ENCODE measurements at regions not wholly inside any gene's neighbourhood (a gene's known extent, or its start where the extent isn't known, plus 50 kb on each side); places are given as distances from the start of the nearest gene placed in this dataset.

DNA sequence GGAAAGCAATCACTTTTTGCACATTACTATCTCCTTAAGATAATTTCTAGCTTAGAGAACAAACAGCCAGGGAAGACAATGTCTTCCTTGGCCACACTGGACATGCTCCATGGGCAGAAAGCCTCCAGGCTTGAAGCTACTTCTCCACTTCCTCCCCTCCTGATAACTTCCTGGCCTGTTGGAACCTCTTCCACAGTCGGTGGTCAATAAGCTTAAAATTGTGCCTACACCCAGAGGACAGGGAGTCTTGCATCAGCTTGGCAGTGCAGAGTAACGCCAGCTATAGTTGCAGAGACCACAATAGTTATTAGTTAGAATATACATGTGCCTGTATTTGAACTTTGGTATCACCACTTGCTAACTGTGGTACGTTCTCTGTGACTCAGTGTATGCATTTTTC, 58.1 kb upstream of the ABCA1 start:
- no peak overlapping the region for H3K4me3 ChIP-seq (ENCODE audit: low read length)
- DNase-seq (ENCODE audit: low read depth): no peak
- TF ChIP-seq, protein P1, sequence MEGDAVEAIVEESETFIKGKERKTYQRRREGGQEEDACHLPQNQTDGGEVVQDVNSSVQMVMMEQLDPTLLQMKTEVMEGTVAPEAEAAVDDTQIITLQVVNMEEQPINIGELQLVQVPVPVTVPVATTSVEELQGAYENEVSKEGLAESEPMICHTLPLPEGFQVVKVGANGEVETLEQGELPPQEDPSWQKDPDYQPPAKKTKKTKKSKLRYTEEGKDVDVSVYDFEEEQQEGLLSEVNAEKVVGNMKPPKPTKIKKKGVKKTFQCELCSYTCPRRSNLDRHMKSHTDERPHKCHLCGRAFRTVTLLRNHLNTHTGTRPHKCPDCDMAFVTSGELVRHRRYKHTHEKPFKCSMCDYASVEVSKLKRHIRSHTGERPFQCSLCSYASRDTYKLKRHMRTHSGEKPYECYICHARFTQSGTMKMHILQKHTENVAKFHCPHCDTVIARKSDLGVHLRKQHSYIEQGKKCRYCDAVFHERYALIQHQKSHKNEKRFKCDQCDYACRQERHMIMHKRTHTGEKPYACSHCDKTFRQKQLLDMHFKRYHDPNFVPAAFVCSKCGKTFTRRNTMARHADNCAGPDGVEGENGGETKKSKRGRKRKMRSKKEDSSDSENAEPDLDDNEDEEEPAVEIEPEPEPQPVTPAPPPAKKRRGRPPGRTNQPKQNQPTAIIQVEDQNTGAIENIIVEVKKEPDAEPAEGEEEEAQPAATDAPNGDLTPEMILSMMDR (conservative IDR thresholded peaks at IDR 0.05; ENCODE audit: low read depth, low read length): no peak

DNA sequence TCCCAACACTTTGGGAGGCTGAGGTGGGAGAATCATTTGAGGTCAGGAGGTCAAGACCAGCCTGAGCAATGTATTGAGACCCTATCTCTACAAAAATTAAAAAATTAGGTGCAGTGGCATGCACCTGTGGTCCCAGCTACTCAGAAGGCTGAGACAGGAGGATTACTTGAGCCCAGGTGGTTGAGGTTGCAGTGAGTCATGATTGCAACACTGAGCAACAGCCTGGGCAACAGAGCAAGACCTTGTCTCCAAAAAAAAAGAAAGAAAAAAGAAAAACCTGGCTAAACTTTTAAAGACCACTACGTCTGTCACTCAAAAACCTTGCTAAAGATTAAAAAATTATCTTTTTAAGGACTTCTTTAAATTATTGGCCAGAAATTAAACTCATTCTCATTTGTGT, 59.8 kb upstream of the ABCA1 start:
- no peak for DNase-seq (ENCODE audit: low read depth)
- TF ChIP-seq, protein P1 (conservative IDR thresholded peaks at IDR 0.05; ENCODE audit: low read depth, low read length): no peak
- H3K4me3 ChIP-seq (ENCODE audit: low read length): no peak overlapping the region

DNA sequence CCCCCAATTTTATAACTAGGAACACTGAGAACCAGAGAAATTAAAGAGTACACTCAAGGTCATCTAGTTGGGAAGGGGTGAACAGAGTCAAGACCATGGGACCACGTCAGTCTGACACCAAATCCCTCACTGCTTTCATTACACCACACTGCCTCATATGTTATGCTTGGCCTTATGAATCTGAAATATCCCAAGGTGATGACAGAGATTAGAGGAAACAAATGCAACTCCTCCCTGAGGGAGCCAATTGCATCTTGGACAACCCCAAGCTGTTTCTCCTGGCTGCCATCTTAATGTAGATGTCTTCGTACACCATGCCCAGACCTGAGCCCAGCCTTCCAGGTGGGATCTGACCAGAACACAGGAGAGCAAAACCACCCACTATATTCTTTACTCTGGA, 60.6 kb upstream of the ABCA1 start:
- H3K4me3 ChIP-seq (ENCODE audit: low read length): no peak overlapping the region
- TF ChIP-seq, protein P1 (conservative IDR thresholded peaks at IDR 0.05; ENCODE audit: low read depth, low read length): no peak
- DNase-seq (ENCODE audit: low read depth): no peak

DNA sequence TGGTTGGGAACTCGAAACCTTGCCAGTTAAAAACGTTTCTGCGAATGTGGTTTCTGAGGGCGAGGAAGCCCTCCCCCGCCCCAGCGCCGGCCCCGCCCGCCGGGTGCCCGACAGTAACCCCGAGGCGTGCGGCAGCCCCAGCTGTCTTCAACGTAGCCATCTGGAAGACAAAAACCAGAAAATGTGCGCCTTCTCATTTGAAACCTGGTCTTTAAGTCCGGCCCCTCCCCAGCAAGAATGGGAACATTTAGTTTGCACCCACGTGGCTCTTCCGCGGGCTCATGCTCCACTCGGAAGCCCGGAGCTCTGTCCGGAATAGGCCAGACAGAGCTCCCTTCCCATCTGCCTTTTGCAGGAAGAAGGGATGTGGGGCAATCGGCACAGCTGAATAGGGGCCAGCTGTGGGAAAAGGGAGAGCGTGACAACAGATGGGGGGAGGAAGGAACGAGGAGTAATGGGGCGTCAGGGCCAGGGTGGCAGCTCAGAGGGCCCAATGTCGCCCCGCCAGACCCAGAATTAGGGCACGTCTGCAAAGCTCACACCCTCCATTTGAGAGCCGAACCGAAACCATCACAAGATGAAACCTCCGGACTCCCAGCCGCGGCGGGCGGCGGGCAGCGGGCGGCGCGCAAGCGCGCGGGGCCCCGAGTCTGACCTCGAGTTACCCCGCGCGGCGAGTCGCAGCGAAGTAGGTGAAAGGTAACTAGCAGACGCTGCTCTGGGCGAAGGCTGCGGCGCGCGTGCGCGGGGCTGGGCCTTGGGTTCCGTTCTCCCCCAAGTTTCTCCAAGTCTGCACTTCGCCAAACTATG, 63.4 kb upstream of the ABCA1 start:
- DNase-seq (ENCODE audit: low read depth): no peak
- TF ChIP-seq, protein P1 (conservative IDR thresholded peaks at IDR 0.05; ENCODE audit: low read depth, low read length): no peak
- H3K4me3 ChIP-seq (ENCODE audit: low read length): peak overlapping the region; percentile 70

DNA sequence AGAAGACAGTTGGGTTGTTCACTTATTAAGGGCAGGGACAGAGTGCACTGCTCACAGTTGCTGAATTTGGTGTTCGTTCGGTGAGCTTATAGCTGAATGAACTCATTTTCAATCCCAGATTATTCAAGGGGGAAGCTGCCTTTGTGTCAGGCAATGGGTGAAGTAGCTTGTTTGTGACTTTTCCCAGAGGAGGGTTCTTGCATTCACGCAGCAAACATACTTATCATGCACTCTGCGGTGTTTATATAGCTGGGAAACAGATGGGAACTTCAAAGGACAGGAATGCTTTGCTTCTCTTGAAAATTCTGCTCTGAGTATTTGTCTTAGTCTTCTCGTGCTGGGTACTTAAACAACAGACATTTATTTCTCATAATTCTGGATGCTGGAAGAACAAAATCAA, 64.7 kb upstream of the ABCA1 start:
- no peak for DNase-seq (ENCODE audit: low read depth)
- TF ChIP-seq, protein P1 (conservative IDR thresholded peaks at IDR 0.05; ENCODE audit: low read depth, low read length): no peak
- H3K4me3 ChIP-seq (ENCODE audit: low read length): no peak overlapping the region

DNA sequence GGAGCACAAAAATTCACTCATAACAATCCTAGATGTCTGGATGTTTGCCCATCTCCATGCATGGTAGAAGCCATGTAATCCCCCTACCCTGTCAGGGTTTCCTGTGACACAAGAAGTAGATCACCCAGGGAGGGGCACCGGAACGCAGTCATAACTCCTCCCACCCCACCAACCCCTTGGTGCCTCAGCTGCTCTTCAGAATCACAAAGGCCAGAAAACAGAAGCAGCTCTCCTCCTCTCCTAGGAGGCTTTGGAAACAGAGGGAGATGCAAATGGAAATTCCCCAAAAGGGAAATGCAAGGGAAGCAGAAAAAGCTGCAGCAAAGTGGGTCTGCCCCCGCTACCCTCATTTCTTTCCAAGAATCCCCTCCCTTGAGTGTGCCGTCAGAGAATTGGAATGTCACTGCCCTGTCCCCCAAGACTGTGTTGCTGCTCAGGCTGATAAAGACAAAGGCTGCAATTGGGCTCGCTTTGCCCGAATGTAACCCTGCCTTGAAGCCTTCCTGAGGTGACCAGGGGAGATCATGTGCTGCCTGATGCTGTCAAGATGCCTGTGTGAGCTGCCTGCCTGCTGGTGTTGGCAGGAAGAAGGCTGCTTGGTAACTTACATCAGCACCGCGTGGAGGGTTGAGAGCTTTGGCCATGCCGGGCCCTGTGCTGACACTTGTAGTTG, 65.5 kb upstream of the ABCA1 start:
- TF ChIP-seq, protein P1 (conservative IDR thresholded peaks at IDR 0.05; ENCODE audit: low read depth, low read length): no peak
- peak overlapping the region; percentile 4 for H3K4me3 ChIP-seq (ENCODE audit: low read length)
- DNase-seq (ENCODE audit: low read depth): peak; percentile 93

DNA sequence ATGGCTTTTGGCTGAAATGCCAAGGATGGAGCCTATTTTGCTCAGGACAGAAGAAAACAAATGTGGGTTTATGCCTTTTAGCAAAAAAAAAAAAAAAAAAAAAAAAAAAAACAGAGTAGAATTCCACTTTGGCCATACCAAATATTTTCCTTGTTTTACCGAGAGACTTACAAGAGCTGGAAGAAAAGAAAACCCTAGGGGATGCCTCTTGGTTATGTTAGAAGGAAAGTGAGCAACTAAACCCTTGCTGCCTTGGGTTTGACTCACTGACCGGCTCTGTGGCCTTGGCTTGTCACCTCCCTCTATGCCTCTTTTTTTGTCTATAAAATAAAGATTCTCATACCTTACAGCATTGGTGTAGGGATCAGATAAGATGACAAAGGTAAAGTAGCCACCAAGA, 69.6 kb upstream of the ABCA1 start:
- TF ChIP-seq, protein P1 (conservative IDR thresholded peaks at IDR 0.05; ENCODE audit: low read depth, low read length): no peak
- H3K4me3 ChIP-seq (ENCODE audit: low read length): no peak overlapping the region
- no peak for DNase-seq (ENCODE audit: low read depth)

All from retinal pigment epithelial cell (primary cell).